ENCODE measurements at regions not wholly inside any gene's neighbourhood (a gene's known extent, or its start where the extent isn't known, plus 50 kb on each side); places are given as distances from the start of the nearest gene placed in this dataset.

DNA sequence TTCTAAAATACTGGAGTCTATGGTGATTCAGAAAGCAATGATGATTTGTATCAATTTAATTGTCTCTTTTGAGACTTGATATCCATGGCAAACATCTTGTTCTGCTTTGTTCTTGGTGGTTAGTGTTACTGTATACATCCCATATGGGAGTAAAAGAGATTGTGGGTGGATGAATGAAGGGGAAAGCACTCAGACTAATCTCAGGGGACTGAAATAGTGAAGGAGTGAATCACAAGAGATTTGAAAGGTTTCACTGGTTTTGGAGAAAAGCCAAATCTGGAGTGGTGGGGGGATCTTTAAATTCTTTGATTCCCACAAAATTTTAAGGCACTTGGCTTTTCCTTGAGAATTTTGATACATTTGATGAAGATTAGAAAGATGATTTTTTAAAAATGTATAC is 369.4 kb downstream of the INHBA start:
- TF ChIP-seq, protein P1, sequence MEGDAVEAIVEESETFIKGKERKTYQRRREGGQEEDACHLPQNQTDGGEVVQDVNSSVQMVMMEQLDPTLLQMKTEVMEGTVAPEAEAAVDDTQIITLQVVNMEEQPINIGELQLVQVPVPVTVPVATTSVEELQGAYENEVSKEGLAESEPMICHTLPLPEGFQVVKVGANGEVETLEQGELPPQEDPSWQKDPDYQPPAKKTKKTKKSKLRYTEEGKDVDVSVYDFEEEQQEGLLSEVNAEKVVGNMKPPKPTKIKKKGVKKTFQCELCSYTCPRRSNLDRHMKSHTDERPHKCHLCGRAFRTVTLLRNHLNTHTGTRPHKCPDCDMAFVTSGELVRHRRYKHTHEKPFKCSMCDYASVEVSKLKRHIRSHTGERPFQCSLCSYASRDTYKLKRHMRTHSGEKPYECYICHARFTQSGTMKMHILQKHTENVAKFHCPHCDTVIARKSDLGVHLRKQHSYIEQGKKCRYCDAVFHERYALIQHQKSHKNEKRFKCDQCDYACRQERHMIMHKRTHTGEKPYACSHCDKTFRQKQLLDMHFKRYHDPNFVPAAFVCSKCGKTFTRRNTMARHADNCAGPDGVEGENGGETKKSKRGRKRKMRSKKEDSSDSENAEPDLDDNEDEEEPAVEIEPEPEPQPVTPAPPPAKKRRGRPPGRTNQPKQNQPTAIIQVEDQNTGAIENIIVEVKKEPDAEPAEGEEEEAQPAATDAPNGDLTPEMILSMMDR (IDR thresholded peaks at IDR 0.05; ENCODE audit: borderline replicate concordance, control extremely low read depth, extremely low read depth, insufficient read depth, missing control alignments): no peak
- in situ Hi-C loops (cut with MboI; ENCODE audit: low sequenced_read_pairs, unreplicated experiment): no loop called here
- DNase-seq (ENCODE audit: low spot score): no peak

DNA sequence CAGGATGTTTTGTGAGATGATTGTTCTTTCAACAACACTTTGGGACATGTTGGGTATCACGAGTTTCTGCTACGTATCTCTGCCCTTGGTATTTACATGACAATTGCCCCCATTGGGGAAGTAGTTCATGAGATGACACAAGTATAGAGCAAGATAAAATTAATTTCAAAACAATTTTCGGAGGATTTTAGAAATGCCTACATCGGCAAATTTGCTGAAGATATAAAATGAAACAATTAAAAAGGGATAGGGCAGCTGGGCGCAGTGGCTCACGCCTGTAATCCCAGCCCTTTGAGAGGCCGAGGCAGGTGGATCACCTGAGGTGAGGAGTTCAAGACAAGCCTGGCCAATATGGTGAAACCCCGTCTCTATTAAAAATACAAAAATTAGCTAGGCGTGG is 371.7 kb downstream of the INHBA start:
- DNase-seq (ENCODE audit: low spot score): no peak
- TF ChIP-seq, protein P1 (IDR thresholded peaks at IDR 0.05; ENCODE audit: borderline replicate concordance, control extremely low read depth, extremely low read depth, insufficient read depth, missing control alignments): no peak
- in situ Hi-C loops (cut with MboI; ENCODE audit: low sequenced_read_pairs, unreplicated experiment): no loop called here

DNA sequence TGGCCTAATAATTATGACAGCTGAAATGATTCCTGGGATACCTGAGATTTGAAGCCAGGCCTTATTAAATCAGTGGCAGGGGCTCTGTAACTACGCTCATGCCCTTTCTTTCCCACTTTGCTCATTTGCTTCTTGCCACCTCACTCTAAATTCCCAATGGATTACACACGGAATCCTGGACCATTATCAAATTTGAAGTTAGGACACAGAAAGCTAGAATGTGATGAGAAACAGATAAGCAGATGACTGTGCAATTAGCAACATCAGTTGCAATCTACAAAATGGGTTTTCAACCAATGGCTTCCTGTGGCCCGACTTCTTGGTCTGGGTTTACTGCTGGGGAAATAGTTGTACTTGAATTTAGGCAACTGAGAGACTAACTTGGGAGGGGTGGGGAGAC is 374.3 kb downstream of the INHBA start:
- DNase-seq (ENCODE audit: low spot score): no peak
- in situ Hi-C loops (cut with MboI; ENCODE audit: low sequenced_read_pairs, unreplicated experiment): no loop called here
- TF ChIP-seq, protein P1 (IDR thresholded peaks at IDR 0.05; ENCODE audit: borderline replicate concordance, control extremely low read depth, extremely low read depth, insufficient read depth, missing control alignments): no peak

DNA sequence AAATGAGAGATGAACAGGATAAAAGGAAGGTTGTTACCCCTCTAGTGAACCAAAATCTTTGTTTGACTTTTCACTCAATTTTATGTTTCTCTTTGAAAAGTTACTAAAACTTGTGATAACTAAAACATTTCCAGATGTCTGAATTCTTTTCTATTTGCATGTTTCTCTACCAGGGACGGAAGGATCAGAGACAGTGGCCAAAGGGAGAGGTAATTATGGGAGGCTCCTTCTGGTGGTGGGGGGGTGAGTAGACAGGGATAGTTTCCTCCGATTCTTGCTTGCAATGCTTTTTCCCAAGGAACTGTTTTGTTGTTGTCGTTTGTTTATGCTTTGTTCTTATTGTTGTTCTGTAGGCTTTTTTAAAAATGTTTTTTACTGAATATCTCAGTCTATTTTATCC is 374.8 kb downstream of the INHBA start:
- no peak for DNase-seq (ENCODE audit: low spot score)
- in situ Hi-C loops (cut with MboI; ENCODE audit: low sequenced_read_pairs, unreplicated experiment): no loop called here

DNA sequence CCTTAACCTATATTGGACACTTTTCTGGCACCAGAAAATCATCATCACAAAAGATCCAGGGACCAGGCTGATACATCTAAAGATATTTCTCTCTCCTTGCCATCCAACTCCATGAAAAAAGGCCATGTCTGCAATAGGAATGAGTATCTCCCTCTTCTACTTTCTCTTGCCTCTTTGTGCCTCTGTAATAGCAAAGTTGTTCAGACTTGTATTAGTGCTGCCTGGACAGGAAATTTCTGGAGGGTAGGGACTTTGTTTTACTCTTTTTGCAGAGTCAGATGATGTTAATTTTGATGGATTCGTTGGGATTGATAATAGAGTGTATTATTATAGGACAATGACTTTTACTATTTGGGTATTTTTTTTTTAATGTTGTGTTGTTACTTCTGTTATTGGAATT is 376.3 kb downstream of the INHBA start:
- in situ Hi-C loops (cut with MboI; ENCODE audit: low sequenced_read_pairs, unreplicated experiment): no loop called here
- no peak for DNase-seq (ENCODE audit: low spot score)
- TF ChIP-seq, protein P1 (IDR thresholded peaks at IDR 0.05; ENCODE audit: borderline replicate concordance, control extremely low read depth, extremely low read depth, insufficient read depth, missing control alignments): no peak

More for the DNA sequence above, 374.8 kb downstream of the INHBA start:
- TF ChIP-seq, protein P1 (IDR thresholded peaks at IDR 0.05; ENCODE audit: borderline replicate concordance, control extremely low read depth, extremely low read depth, insufficient read depth, missing control alignments): no peak

DNA sequence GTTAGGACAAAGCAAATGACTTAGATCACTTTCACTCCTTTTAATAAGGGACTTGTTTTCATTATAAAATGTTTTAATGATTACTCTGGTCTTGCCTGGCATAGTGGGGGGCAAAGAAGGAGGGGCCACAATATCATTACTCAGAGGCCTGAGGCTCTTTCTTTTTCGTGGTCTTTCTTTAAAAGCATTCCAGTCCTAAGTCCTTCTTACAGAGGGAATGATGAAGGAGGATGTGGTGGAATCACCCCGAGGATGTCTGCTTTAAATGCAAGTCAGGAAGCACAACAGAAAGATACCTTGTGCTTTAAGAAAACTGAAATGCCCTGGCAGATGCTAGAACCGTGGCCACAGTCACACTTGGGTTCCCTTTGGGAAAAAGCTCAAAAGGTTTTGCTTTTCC is 379.1 kb downstream of the INHBA start:
- in situ Hi-C loops (cut with MboI; ENCODE audit: low sequenced_read_pairs, unreplicated experiment): no loop called here
- TF ChIP-seq, protein P1 (IDR thresholded peaks at IDR 0.05; ENCODE audit: borderline replicate concordance, control extremely low read depth, extremely low read depth, insufficient read depth, missing control alignments): no peak
- DNase-seq (ENCODE audit: low spot score): no peak

DNA sequence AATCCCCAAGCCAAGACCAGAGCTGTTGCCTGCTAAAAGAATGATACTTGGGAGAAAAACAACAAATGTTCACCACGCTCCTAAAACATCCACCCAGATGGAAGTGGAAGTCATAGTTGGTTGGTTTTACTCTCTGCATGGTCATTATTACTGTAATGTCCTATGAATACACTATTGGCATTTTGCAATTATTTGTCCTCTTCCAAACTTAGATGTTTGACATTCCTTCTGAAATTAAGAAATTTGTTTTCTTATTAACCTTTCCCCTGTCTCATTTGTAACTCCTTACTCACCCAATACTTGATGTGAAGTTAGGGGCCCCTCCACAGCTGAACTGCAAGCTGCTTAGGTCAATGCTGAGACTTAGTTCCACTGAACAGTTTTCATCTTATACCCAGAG is 383.3 kb downstream of the INHBA start:
- TF ChIP-seq, protein P1 (IDR thresholded peaks at IDR 0.05; ENCODE audit: borderline replicate concordance, control extremely low read depth, extremely low read depth, insufficient read depth, missing control alignments): no peak
- in situ Hi-C loops (cut with MboI; ENCODE audit: low sequenced_read_pairs, unreplicated experiment): no loop called here
- DNase-seq (ENCODE audit: low spot score): no peak

All from GM13976 (cell line).